Pancreas (tissue), 10 donors: ENCODE measurements at regions not wholly inside any gene's neighbourhood (a gene's known extent, or its start where the extent isn't known, plus 50 kb on each side); places are given as distances from the start of the nearest gene placed in this dataset.

Experiments
- ATAC-seq, 4 donors: fragments of 200-7000 bp; cut with Tn5 transposase; one replicate each; pipeline versions ENCODE4 v1.8.0 to v1.9.1; 2020; ENCODE audit warnings: mild to moderate bottlenecking in 4 of 4, moderate library complexity in 4 of 4
- DNase-seq, 6 donors: peaks; one replicate each; pipeline ENCODE4 v3.0.0-alpha.2; 2020
- FAIRE-seq: peaks from 2 replicates; lab custom pipeline; 2012; peaks lifted over from hg19 to GRCh38; lab: Jason Lieb, UNC
- H3K27ac ChIP-seq, 4 donors: fragments of 200-600 bp; sonication (generic); 1 replicate in 3 of 4; 2 replicates in 1 of 4; pipeline versions ENCODE4 v1.5.0 to v1.8.0; 2020
- H3K27me3 ChIP-seq, 4 donors: fragments of 200-600 bp; one replicate each; pipeline ENCODE4 v1.8.0; 2021
- H3K36me3 ChIP-seq, 3 donors: fragments of 200-600 bp; sonication (generic) in 1 of 3; one replicate each; pipeline versions ENCODE4 v1.5.0 to v1.8.0; 2020 to 2021
- H3K4me1 ChIP-seq, 3 donors: fragments of 200-600 bp; one replicate each; pipeline ENCODE4 v1.8.0; 2021
- H3K4me3 ChIP-seq, 4 donors: fragments of 200-600 bp; sonication (generic) in 2 of 4; one replicate each; pipeline versions ENCODE4 v1.5.0 to v1.8.0; 2020 to 2021
- H3K9me3 ChIP-seq, 4 donors: fragments of 200-600 bp; one replicate each; pipeline ENCODE4 v1.8.0; 2021
- CTCF ChIP-seq, 4 donors: fragments of 200-600 bp; sonication (generic) in 3 of 4; IDR thresholded peaks; one replicate each; pipeline versions ENCODE4 v1.5.0 to v1.8.0; 2021; ENCODE audit warnings: antibody characterized with exemption in 4 of 4
- WGBS, 2 donors: extraction: QIAGEN DNeasy Blood & Tissue Kit; methylation state at CpG; one replicate each; pipeline ENCODE4 v1.1.7; 2013; 5-methylcytosine and 5-hydroxymethylcytosine counted together
- intact Hi-C, 3 donors: fragments of 100-400 bp; cut with DNase I; formaldehyde crosslinking; loops; one replicate each; pipeline versions ENCODE4 v1.11.1 to v1.14.2; 2022
- donor health status: healthy with polysubstance abuse.
- donor health status: DM: no; HTN: no; CAD: no; lungs with moderate emphysema.
- donor health status: DM: no; HTN: no; CAD: no.
- donor health status: control.
- donor health status: control.
- donor health status: Bipolar disorder and iron deficiency.
- donor health status: DM: yes; HTN: yes; CAD: no.
- donor health status: DM: no; HTN: no; CAD: no.
- donor health status: DM: no; HTN: no; CAD: no.
- donor health status: DM: yes; HTN: yes; CAD: no.

- FAIRE-seq (no peak), DNase-seq (no peak), ATAC-seq (no peak)
- WGBS, 2 donors = 16 to 19% methylated on average over 5 of the region's 5 CpGs
- Histone ChIP-seq H3K9me3 (no peaks in the 10 kb centered on the region), H3K27me3 (peaks cover 0 to 24% (median 4%) of the 10 kb centered on the region in 4 donors), H3K4me1 (no peaks in the 10 kb centered on the region), H3K36me3 (no peaks in the 10 kb centered on the region), H3K4me3 (no peak overlapping the region), H3K27ac (no peak overlapping the region)
- no peak for TF ChIP-seq CTCF (IDR thresholded peaks at IDR 0.05)
- intact Hi-C loops = no loop called here
These were observed 113.7 kb downstream of the BMP15 start for GRCh38 chrX:51024106-51024696.

GRCh38 chrX:51026862-51027261 is 116.3 kb downstream of the BMP15 start:
- WGBS, 2 donors = 62 to 76% methylated on average over 3 of the region's 3 CpGs
- no peak overlapping the region for H3K4me3 ChIP-seq
- no peak for ATAC-seq
- FAIRE-seq = no peak
- no peak for TF ChIP-seq CTCF (IDR thresholded peaks at IDR 0.05)
- no peaks in the 10 kb centered on the region for H3K36me3 ChIP-seq
- no peak for DNase-seq
- no peak overlapping the region for H3K27ac ChIP-seq
- H3K4me1 ChIP-seq = no peaks in the 10 kb centered on the region
- no peaks in the 10 kb centered on the region for H3K9me3 ChIP-seq
- intact Hi-C loops = no loop called here
- peaks cover 0 to 9% (median 0%) of the 10 kb centered on the region in 4 donors for H3K27me3 ChIP-seq

GRCh38 chrX:51035746-51036145 is 125.2 kb downstream of the BMP15 start:
- Histone ChIP-seq H3K36me3 (no peaks in the 10 kb centered on the region), H3K27ac (no peak overlapping the region), H3K4me1 (no peaks in the 10 kb centered on the region), H3K9me3 (no peaks in the 10 kb centered on the region), H3K27me3 (peaks cover 0 to 3% (median 0%) of the 10 kb centered on the region in 4 donors), H3K4me3 (no peak overlapping the region)
- no peak for TF ChIP-seq CTCF (IDR thresholded peaks at IDR 0.05)
- no peak for ATAC-seq
- 58 to 64% methylated on average over 3 of the region's 3 CpGs for WGBS, 2 donors
- no peak for DNase-seq
- intact Hi-C loops = no loop called here
- no peak for FAIRE-seq

- FAIRE-seq (no peak), ATAC-seq (no peak), DNase-seq (no peak)
- peaks cover 0 to 51% (median 3%) of the 10 kb centered on the region in 4 donors for H3K27me3 ChIP-seq
- no peak overlapping the region for H3K27ac ChIP-seq
- H3K36me3 ChIP-seq = no peaks in the 10 kb centered on the region
- H3K4me1 ChIP-seq = no peaks in the 10 kb centered on the region
- intact Hi-C loops = no loop called here
- WGBS, 2 donors = 42 to 57% methylated on average over 2 of the region's 2 CpGs
- H3K9me3 ChIP-seq = no peaks in the 10 kb centered on the region
- H3K4me3 ChIP-seq = no peak overlapping the region
- TF ChIP-seq CTCF (IDR thresholded peaks at IDR 0.05) = no peak
These were observed 137.4 kb downstream of the BMP15 start for GRCh38 chrX:51047950-51048349.

GRCh38 chrX:51053741-51054140 is 143.2 kb downstream of the BMP15 start:
- Histone ChIP-seq H3K36me3 (no peaks in the 10 kb centered on the region), H3K27ac (no peak overlapping the region), H3K4me1 (no peaks in the 10 kb centered on the region), H3K4me3 (no peak overlapping the region), H3K27me3 (peaks cover 0 to 17% (median 0%) of the 10 kb centered on the region in 4 donors), H3K9me3 (no peaks in the 10 kb centered on the region)
- no peak for TF ChIP-seq CTCF (IDR thresholded peaks at IDR 0.05)
- 70 to 80% methylated on average over 6 of the region's 6 CpGs for whole genome bisulfite sequencing, 2 donors
- no peak for FAIRE-seq
- intact Hi-C loops = no loop called here
- DNase-seq = no peak
- no peak for ATAC-seq
